Upper lobe of right lung (tissue), 1 donor: ENCODE measurements at regions not wholly inside any gene's neighbourhood (a gene's known extent, or its start where the extent isn't known, plus 50 kb on each side); places are given as distances from the start of the nearest gene placed in this dataset.
A peak's percentile ranks its signal among the peaks of the same experiment; 100 is the strongest.
"Not testable (repeated sequence)": the region's sequence is repeated elsewhere in the genome, so short reads cannot be mapped to it uniquely, and the experiment has no call there.

ENCODE experiments used
- ATAC-seq: fragments of 200-7000 bp; cut with Tn5 transposase; one replicate; pipeline ENCODE4 v1.9.1; 2020; ENCODE audit warnings: mild to moderate bottlenecking, moderate library complexity
- DNase-seq: peaks from one replicate; pipeline ENCODE4 v3.0.0-alpha.2; 2020
- H3K27ac ChIP-seq: fragments of 200-600 bp; one replicate; pipeline ENCODE4 v1.8.0; 2022
- H3K27me3 ChIP-seq: fragments of 200-600 bp; one replicate; pipeline ENCODE4 v1.8.0; 2022; ENCODE audit warnings: mild to moderate bottlenecking
- H3K36me3 ChIP-seq: fragments of 200-600 bp; one replicate; pipeline ENCODE4 v1.8.0; 2022
- H3K4me1 ChIP-seq: fragments of 200-600 bp; one replicate; pipeline ENCODE4 v1.8.0; 2022
- H3K4me3 ChIP-seq: fragments of 200-600 bp; one replicate; pipeline ENCODE4 v1.8.0; 2022; ENCODE audit warnings: mild to moderate bottlenecking
- H3K9me3 ChIP-seq: fragments of 200-600 bp; one replicate; pipeline ENCODE4 v1.8.0; 2022
- intact Hi-C: fragments of 100-400 bp; cut with DNase I; formaldehyde crosslinking; loops from one replicate; pipeline ENCODE4 v1.11.0; 2022
- TF ChIP-seq, protein P1 (sequence below): fragments of 200-600 bp; IDR thresholded peaks from one replicate; pipeline ENCODE4 v1.8.0; 2022; ENCODE audit warnings: antibody characterized with exemption
- donor health status: DM: no; HTN: yes; CAD: no; lungs with severe emphysema.

DNA sequence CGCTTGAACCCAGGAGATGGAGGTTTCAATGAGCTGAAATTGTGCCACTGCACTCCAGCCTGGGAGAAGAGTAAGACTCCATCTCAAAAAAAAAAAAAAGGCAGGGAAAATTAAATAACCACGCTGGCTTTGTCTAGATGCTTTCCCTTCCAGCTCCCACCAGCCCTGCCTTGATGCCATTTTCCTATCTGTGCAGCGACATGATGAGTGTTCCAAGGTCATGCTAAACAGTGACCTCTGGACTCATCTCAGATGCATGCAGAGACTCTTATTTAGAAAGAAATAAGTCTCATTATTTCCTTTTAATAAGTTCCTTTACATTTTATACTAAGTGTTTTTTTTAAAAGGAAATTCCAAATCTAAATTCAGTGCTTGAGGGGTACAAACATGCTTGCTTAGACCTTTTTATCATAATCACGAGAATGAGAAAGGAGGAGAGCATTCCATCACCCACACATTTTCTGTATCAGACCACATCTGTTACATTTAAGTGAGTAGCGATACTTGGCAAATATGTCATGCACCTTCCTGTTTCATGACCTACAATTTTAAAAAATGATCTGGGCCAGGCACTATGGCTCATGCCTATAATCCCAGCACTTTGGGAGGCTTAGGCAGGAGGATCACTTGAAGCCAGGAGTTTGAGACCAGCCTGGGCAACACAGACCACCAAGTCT, 101.1 kb upstream of the RREB1 start:
- intact Hi-C loops: no loop called here
- TF ChIP-seq, protein P1, sequence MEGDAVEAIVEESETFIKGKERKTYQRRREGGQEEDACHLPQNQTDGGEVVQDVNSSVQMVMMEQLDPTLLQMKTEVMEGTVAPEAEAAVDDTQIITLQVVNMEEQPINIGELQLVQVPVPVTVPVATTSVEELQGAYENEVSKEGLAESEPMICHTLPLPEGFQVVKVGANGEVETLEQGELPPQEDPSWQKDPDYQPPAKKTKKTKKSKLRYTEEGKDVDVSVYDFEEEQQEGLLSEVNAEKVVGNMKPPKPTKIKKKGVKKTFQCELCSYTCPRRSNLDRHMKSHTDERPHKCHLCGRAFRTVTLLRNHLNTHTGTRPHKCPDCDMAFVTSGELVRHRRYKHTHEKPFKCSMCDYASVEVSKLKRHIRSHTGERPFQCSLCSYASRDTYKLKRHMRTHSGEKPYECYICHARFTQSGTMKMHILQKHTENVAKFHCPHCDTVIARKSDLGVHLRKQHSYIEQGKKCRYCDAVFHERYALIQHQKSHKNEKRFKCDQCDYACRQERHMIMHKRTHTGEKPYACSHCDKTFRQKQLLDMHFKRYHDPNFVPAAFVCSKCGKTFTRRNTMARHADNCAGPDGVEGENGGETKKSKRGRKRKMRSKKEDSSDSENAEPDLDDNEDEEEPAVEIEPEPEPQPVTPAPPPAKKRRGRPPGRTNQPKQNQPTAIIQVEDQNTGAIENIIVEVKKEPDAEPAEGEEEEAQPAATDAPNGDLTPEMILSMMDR: no peak
- Histone ChIP-seq H3K4me1 (no peaks in the 10 kb centered on the region), H3K27me3 (no peaks in the 10 kb centered on the region), H3K36me3 (no peaks in the 10 kb centered on the region), H3K27ac (no peak overlapping the region), H3K4me3 (no peak overlapping the region), H3K9me3 (no peaks in the 10 kb centered on the region)
- DNase-seq (no peak), ATAC-seq (no peak)

DNA sequence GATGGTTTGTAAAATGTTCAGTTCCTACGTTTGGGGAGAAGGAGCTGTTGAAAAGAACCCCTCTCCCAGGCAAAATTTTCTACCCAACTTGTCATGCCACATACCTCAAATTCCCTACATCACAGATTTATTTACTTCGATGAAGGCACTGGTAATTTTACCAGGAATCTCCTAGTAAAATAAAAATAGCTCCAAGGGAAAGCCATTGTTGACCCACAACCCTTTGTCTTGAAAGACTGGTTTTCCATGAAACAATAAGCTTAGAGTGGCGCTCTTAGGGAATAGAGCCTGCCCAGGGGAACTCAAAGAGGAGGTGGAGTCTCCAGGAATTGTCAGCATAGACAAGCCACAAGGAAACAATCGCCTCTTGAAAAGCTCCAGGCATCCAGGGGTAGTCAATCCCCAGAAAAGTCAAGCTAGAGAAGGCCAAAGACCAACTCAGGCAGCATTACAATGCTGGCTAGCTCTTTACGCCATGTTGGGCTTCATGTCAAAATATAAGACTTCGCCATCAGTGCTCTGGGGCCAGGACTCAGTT, 99.2 kb upstream of the RREB1 start:
- intact Hi-C loops: no loop called here

DNA sequence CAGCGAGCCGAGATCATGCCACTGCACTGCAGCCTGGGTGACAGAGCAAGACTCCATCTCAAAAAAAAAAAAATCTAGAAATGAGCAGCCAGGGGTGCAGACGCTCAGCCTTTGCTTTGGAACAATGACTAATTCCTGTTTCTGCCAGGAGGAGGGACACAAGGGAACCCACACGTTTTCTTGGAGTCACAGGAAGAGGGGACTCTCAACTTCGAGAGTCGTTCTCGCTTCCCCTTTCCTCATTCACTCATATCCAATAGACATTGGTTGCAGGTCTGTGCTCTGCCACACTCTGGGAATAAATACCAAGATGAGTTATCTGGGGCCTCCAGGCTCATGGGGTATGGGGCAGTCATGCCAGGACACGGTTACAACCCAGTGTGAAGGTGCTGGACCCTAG, 91.5 kb upstream of the RREB1 start:
- no peaks in the 10 kb centered on the region for H3K4me1 ChIP-seq
- H3K27me3 ChIP-seq: no peaks in the 10 kb centered on the region
- TF ChIP-seq, protein P1: no peak
- no peak overlapping the region for H3K4me3 ChIP-seq
- no peak overlapping the region for H3K27ac ChIP-seq
- H3K9me3 ChIP-seq: no peaks in the 10 kb centered on the region
- peak; percentile 53 for ATAC-seq
- H3K36me3 ChIP-seq: no peaks in the 10 kb centered on the region
- DNase-seq: no peak
- intact Hi-C loops: no loop called here

More for the DNA sequence above, 99.2 kb upstream of the RREB1 start:
- H3K9me3 ChIP-seq: no peaks in the 10 kb centered on the region
- H3K4me3 ChIP-seq: no peak overlapping the region
- H3K36me3 ChIP-seq: no peaks in the 10 kb centered on the region
- H3K27me3 ChIP-seq: no peaks in the 10 kb centered on the region
- no peak for DNase-seq
- H3K4me1 ChIP-seq: no peaks in the 10 kb centered on the region
- no peak overlapping the region for H3K27ac ChIP-seq
- TF ChIP-seq, protein P1: no peak
- ATAC-seq: no peak

DNA sequence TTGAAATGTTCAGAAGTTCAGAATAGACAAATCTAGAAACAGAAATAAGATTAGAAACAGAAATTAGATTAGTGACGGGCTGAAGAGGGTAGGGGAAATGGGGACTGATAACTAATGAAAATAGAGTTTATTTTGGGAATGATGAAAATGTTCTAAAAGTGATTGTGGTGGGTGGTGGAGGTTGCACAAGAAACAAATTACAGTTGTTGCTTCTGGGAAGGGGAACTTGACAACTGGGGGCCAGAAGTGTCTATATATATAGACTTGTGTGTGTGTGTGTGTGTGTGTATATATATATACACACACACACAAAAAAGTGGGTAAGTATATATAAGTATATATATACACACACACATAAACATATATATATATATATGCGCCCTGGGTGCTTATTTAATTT, 86.5 kb upstream of the RREB1 start:
- TF ChIP-seq, protein P1: no peak
- Histone ChIP-seq H3K9me3 (no peaks in the 10 kb centered on the region), H3K4me3 (no peak overlapping the region), H3K27me3 (no peaks in the 10 kb centered on the region), H3K36me3 (no peaks in the 10 kb centered on the region), H3K4me1 (no peaks in the 10 kb centered on the region), H3K27ac (no peak overlapping the region)
- DNase-seq: no peak
- intact Hi-C loops: no loop called here
- ATAC-seq: peak; percentile 54

DNA sequence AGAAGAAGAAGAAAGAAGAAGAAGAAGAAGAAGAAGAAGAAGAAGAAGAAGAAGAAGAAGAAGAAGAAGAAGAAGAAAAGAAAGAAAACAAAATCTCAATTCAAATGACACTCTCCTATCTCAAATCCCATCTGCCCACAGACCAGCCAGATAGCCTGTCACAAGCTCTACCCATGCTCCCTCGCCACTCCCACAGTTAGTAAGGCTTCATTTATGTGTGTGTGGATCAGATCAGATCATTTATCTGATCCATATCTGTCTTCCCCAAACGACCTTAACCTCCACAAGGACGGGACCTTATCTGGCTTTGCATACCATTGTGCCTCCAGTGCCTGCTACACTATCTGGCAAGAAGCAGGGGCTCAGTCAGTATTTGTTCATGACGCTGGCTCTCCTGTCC, 81.9 kb upstream of the RREB1 start:
- TF ChIP-seq, protein P1: no peak
- no peak overlapping the region for H3K4me3 ChIP-seq

DNA sequence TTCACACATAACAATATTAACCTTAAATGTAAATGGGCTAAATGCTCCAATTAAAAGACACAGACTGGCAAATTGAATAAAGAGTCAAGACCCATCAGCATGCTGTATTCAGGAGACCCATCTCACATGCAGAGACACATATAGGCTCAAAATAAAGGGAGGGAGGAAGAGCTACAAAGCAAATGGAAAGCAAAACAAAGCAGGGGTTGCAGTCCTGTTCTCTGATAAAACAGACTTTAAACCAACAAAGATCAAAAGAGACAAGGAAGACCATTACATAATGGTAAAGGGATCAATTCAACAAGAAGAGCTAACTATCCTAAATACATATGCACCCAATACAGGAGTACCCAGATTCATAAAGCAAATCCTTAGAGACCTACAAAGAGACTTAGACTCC, 78.8 kb upstream of the RREB1 start:
- intact Hi-C loops, H3K36me3 ChIP-seq, H3K27me3 ChIP-seq, H3K4me1 ChIP-seq, H3K27ac ChIP-seq, DNase-seq, ATAC-seq, H3K4me3 ChIP-seq, H3K9me3 ChIP-seq: not testable (repeated sequence)

More for the DNA sequence above, 81.9 kb upstream of the RREB1 start:
- H3K9me3 ChIP-seq: no peaks in the 10 kb centered on the region
- no peaks in the 10 kb centered on the region for H3K27me3 ChIP-seq
- DNase-seq (no peak), ATAC-seq (no peak)
- H3K36me3 ChIP-seq: no peaks in the 10 kb centered on the region
- intact Hi-C loops: no loop called here
- H3K4me1 ChIP-seq: no peaks in the 10 kb centered on the region
- no peak overlapping the region for H3K27ac ChIP-seq

DNA sequence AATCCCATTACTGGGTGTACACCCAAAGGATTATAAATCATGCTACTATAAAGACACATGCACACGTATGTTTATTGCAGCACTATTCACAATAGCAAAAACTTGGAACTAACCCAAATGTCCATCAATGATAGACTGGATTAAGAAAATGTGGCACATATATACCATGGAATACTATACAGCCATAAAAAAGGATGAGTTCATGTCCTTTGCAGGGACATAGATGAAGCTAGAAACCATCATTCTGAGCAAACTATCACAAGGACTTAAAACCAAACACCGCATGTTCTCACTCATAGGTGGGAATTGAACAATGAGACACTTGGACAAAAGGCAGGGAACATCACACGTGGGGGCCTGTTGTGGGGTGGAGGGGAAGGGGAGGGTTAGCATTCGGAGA, 76.8 kb upstream of the RREB1 start:
- ATAC-seq, H3K9me3 ChIP-seq, H3K27ac ChIP-seq, H3K4me3 ChIP-seq, H3K27me3 ChIP-seq, intact Hi-C loops, DNase-seq, H3K4me1 ChIP-seq, H3K36me3 ChIP-seq: not testable (repeated sequence)
